Liver (tissue), 8 donors: ENCODE measurements at regions not wholly inside any gene's neighbourhood (a gene's known extent, or its start where the extent isn't known, plus 50 kb on each side); places are given as distances from the start of the nearest gene placed in this dataset.

Experiments
- DNase-seq: peaks from one replicate; pipeline ENCODE4 v3.0.0-alpha.2; 2017; ENCODE audit warnings: low spot score
- H3K27ac ChIP-seq, 2 donors: one replicate each; pipeline ENCODE4 v1.7.0; 2013; ENCODE audit warnings: inconsistent platforms in 2 of 2, low read length in 2 of 2, control low read depth in 1 of 2, low read depth in 1 of 2, mild to moderate bottlenecking in 1 of 2
- H3K27me3 ChIP-seq, 4 donors: one replicate each; pipeline versions ENCODE4 v1.6.1 to v1.7.0; 2013; ENCODE audit warnings: low read length in 3 of 4, inconsistent platforms in 1 of 4, mild to moderate bottlenecking in 1 of 4, moderate library complexity in 1 of 4; ENCODE audit not compliant: control insufficient read depth in 4 of 4, insufficient read depth in 4 of 4
- H3K36me3 ChIP-seq, 4 donors: one replicate each; pipeline versions ENCODE4 v1.6.1 to v1.7.0; 2013; ENCODE audit warnings: low read length in 3 of 4, mild to moderate bottlenecking in 3 of 4, low read depth in 1 of 4, moderate library complexity in 1 of 4; ENCODE audit not compliant: control insufficient read depth in 4 of 4, insufficient read depth in 3 of 4
- H3K4me1 ChIP-seq, 4 donors: one replicate each; pipeline versions ENCODE4 v1.6.1 to v1.7.0; 2013; ENCODE audit warnings: low read length in 3 of 4, mild to moderate bottlenecking in 3 of 4, moderate library complexity in 1 of 4; ENCODE audit not compliant: control insufficient read depth in 4 of 4, insufficient read depth in 4 of 4
- H3K4me3 ChIP-seq, 3 donors: one replicate each; pipeline versions ENCODE4 v1.6.1 to v1.7.0; 2013; ENCODE audit warnings: low read length in 3 of 3, control low read depth in 1 of 3, low read depth in 1 of 3, mild to moderate bottlenecking in 1 of 3
- H3K9ac ChIP-seq, 2 donors: one replicate each; pipeline ENCODE4 v1.7.0; 2013; ENCODE audit warnings: low read length in 2 of 2, mild to moderate bottlenecking in 2 of 2, moderate library complexity in 2 of 2, control low read depth in 1 of 2, low read depth in 1 of 2
- H3K9me3 ChIP-seq, 4 donors: one replicate each; pipeline versions ENCODE4 v1.6.1 to v1.7.0; 2013; ENCODE audit warnings: low read length in 3 of 4; ENCODE audit not compliant: control insufficient read depth in 4 of 4
- ATF3 ChIP-seq: IDR thresholded peaks from 2 replicates; pipeline ENCODE4 v1.6.1; 2016; ENCODE audit warnings: antibody characterized with exemption
- CTCF ChIP-seq: fragments of 150-350 bp; IDR thresholded peaks from 2 replicates; pipeline ENCODE4 v1.5.1; 2017; ENCODE audit warnings: improper control_type of control experiment, low read depth, low read length; ENCODE audit not compliant: missing input control
- FOXA1 ChIP-seq: IDR thresholded peaks from 2 replicates; pipeline ENCODE4 v1.6.1; 2016; ENCODE audit warnings: antibody characterized with exemption
- FOXA2 ChIP-seq: IDR thresholded peaks from 2 replicates; pipeline ENCODE4 v1.6.1; 2016; ENCODE audit warnings: antibody characterized with exemption
- GABPA ChIP-seq, 2 donors: IDR thresholded peaks in 1 of 2; conservative IDR thresholded peaks in 1 of 2; 2 replicates each; pipeline ENCODE4 v1.6.1; 2016; ENCODE audit warnings: antibody characterized with exemption in 2 of 2, mild to moderate bottlenecking in 1 of 2, moderate library complexity in 1 of 2
- HNF4A ChIP-seq, 2 donors: conservative IDR thresholded peaks; 2 replicates each; pipeline ENCODE4 v1.6.1; 2016; ENCODE audit warnings: antibody characterized with exemption in 2 of 2, mild to moderate bottlenecking in 2 of 2
- HNF4G ChIP-seq: IDR thresholded peaks from 2 replicates; pipeline ENCODE4 v1.6.1; 2016; ENCODE audit warnings: antibody characterized with exemption
- NR2F2 ChIP-seq: IDR thresholded peaks from 2 replicates; pipeline ENCODE4 v1.6.1; 2016; ENCODE audit warnings: antibody characterized with exemption
- RAD21 ChIP-seq, 2 donors: IDR thresholded peaks; 2 replicates each; pipeline ENCODE4 v1.6.1; 2016; ENCODE audit warnings: antibody characterized with exemption in 2 of 2, mild to moderate bottlenecking in 2 of 2
- REST ChIP-seq: IDR thresholded peaks from 2 replicates; pipeline ENCODE4 v1.6.1; 2016; ENCODE audit warnings: antibody characterized with exemption, mild to moderate bottlenecking
- SP1 ChIP-seq: IDR thresholded peaks from 2 replicates; pipeline ENCODE4 v1.6.1; 2018; ENCODE audit warnings: antibody characterized with exemption, mild to moderate bottlenecking
- TAF1 ChIP-seq: conservative IDR thresholded peaks from 2 replicates; pipeline ENCODE4 v1.6.1; 2016; ENCODE audit warnings: antibody characterized with exemption, mild to moderate bottlenecking
- ZBTB33 ChIP-seq: IDR thresholded peaks from 2 replicates; pipeline ENCODE4 v1.6.1; 2016; ENCODE audit warnings: antibody characterized with exemption
- WGBS: extraction: QIAGEN DNeasy Blood & Tissue Kit; methylation state at CpG from one replicate; pipeline ENCODE4 v1.1.7; 2013; 5-methylcytosine and 5-hydroxymethylcytosine counted together
- donor health status: healthy.
- donor health status: healthy.
- donor health status: healthy.
- donor health status: healthy.
- donor health status: healthy.

GRCh38 chrX:112148397-112148796, 65.8 kb upstream of the TRPC5 start:
- Histone ChIP-seq H3K9ac (no peak overlapping the region), H3K27ac (no peak overlapping the region), H3K9me3 (no peaks in the 10 kb centered on the region), H3K27me3 (peaks cover 0 to 2% (median 0%) of the 10 kb centered on the region in 4 donors), H3K4me1 (no peaks in the 10 kb centered on the region), H3K36me3 (no peaks in the 10 kb centered on the region), H3K4me3 (no peak overlapping the region)
- WGBS, result 90% methylated on average over 2 of the region's 2 CpGs
- TF ChIP-seq HNF4G (no peak), ZBTB33 (no peak), NR2F2 (no peak), SP1 (no peak), FOXA1 (no peak), ATF3 (no peak), HNF4A (conservative IDR thresholded peaks at IDR 0.05) (no peak), GABPA (IDR thresholded peaks at IDR 0.05 in 1 of 2, conservative IDR thresholded peaks at IDR 0.05 in 1 of 2) (no peak)
- no peak for DNase-seq

- H3K4me1 ChIP-seq, result no peaks in the 10 kb centered on the region
- no peaks in the 10 kb centered on the region for H3K36me3 ChIP-seq
- peak; percentile 65 for TF ChIP-seq CTCF
- TF ChIP-seq FOXA2, result no peak
- TF ChIP-seq TAF1, result no peak
- TF ChIP-seq REST, result no peak
- TF ChIP-seq RAD21 (IDR thresholded peaks at IDR 0.05), result peak; percentile 73 to 86
- H3K27ac ChIP-seq, result no peak overlapping the region
- H3K4me3 ChIP-seq, result no peak overlapping the region
- 36% methylated on average over 2 of the region's 2 CpGs for WGBS
- no peak overlapping the region for H3K9ac ChIP-seq
- H3K27me3 ChIP-seq, result peaks cover 0 to 2% (median 0%) of the 10 kb centered on the region in 4 donors
- H3K9me3 ChIP-seq, result no peaks in the 10 kb centered on the region
- no peak for DNase-seq
Measured at GRCh38 chrX:112147206-112147605, 64.6 kb upstream of the TRPC5 start.
